ENCODE measurements at regions not wholly inside any gene's neighbourhood (a gene's known extent, or its start where the extent isn't known, plus 50 kb on each side); places are given as distances from the start of the nearest gene placed in this dataset.

- TF ChIP-seq, protein P1, sequence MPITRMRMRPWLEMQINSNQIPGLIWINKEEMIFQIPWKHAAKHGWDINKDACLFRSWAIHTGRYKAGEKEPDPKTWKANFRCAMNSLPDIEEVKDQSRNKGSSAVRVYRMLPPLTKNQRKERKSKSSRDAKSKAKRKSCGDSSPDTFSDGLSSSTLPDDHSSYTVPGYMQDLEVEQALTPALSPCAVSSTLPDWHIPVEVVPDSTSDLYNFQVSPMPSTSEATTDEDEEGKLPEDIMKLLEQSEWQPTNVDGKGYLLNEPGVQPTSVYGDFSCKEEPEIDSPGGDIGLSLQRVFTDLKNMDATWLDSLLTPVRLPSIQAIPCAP (CRISPR knock-in tag; IDR thresholded peaks at IDR 0.05; ENCODE audit: borderline replicate concordance): no peak
- TF ChIP-seq, protein P2, sequence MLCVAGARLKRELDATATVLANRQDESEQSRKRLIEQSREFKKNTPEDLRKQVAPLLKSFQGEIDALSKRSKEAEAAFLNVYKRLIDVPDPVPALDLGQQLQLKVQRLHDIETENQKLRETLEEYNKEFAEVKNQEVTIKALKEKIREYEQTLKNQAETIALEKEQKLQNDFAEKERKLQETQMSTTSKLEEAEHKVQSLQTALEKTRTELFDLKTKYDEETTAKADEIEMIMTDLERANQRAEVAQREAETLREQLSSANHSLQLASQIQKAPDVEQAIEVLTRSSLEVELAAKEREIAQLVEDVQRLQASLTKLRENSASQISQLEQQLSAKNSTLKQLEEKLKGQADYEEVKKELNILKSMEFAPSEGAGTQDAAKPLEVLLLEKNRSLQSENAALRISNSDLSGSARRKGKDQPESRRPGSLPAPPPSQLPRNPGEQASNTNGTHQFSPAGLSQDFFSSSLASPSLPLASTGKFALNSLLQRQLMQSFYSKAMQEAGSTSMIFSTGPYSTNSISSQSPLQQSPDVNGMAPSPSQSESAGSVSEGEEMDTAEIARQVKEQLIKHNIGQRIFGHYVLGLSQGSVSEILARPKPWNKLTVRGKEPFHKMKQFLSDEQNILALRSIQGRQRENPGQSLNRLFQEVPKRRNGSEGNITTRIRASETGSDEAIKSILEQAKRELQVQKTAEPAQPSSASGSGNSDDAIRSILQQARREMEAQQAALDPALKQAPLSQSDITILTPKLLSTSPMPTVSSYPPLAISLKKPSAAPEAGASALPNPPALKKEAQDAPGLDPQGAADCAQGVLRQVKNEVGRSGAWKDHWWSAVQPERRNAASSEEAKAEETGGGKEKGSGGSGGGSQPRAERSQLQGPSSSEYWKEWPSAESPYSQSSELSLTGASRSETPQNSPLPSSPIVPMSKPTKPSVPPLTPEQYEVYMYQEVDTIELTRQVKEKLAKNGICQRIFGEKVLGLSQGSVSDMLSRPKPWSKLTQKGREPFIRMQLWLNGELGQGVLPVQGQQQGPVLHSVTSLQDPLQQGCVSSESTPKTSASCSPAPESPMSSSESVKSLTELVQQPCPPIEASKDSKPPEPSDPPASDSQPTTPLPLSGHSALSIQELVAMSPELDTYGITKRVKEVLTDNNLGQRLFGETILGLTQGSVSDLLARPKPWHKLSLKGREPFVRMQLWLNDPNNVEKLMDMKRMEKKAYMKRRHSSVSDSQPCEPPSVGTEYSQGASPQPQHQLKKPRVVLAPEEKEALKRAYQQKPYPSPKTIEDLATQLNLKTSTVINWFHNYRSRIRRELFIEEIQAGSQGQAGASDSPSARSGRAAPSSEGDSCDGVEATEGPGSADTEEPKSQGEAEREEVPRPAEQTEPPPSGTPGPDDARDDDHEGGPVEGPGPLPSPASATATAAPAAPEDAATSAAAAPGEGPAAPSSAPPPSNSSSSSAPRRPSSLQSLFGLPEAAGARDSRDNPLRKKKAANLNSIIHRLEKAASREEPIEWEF (CRISPR knock-in tag; IDR thresholded peaks at IDR 0.05): no peak
- TF ChIP-seq ZNF146 (CRISPR knock-in tag; IDR thresholded peaks at IDR 0.05; ENCODE audit: unreplicated experiment) (no peak), MAFK (IDR thresholded peaks at IDR 0.05; ENCODE audit: low read length) (no peak), RCOR1 (IDR thresholded peaks at IDR 0.05; ENCODE audit: borderline replicate concordance in 1 of 2, low read depth in 2 of 2, low read length in 2 of 2) (no peak), FOXK2 (conservative IDR thresholded peaks at IDR 0.05 in 1 of 2, IDR thresholded peaks at IDR 0.05 in 1 of 2; ENCODE audit: low read depth in 2 of 2) (no peak), TAF1 (IDR thresholded peaks at IDR 0.05; ENCODE audit: control insufficient read depth, extremely low read depth, insufficient read depth, low read length, severe bottlenecking) (no peak)
Observed at GRCh38 chr5:113806250-113806649, 292.8 kb downstream of the YTHDC2 start.
